Renal cortical epithelial cell (primary cell): ENCODE measurements at regions not wholly inside any gene's neighbourhood (a gene's known extent, or its start where the extent isn't known, plus 50 kb on each side); places are given as distances from the start of the nearest gene placed in this dataset.

Experiments
- DNase-seq: peaks from one replicate; pipeline ENCODE4 v3.0.0-alpha.2; 2011; ENCODE audit warnings: low read depth

DNA sequence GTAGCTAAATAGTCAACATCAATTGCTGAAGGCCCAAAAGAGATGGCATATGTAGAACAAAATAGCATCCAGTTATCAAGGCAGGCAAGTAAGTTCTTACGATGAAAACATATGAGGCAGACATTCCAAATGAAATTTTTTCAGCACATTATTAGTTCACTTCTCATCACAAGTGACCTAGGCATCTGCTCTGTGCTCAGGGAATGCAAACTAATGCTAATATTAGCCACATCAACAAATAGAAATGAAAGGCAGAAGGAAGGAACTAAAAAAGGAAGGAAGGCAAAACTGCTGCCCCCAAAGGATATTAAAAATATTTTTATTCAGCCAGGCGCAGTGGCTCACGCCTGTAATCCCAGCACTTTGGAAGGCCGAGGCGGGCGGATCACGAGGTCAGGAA is 51.2 kb upstream of the ROCK1 start:
- no peak for DNase-seq

DNA sequence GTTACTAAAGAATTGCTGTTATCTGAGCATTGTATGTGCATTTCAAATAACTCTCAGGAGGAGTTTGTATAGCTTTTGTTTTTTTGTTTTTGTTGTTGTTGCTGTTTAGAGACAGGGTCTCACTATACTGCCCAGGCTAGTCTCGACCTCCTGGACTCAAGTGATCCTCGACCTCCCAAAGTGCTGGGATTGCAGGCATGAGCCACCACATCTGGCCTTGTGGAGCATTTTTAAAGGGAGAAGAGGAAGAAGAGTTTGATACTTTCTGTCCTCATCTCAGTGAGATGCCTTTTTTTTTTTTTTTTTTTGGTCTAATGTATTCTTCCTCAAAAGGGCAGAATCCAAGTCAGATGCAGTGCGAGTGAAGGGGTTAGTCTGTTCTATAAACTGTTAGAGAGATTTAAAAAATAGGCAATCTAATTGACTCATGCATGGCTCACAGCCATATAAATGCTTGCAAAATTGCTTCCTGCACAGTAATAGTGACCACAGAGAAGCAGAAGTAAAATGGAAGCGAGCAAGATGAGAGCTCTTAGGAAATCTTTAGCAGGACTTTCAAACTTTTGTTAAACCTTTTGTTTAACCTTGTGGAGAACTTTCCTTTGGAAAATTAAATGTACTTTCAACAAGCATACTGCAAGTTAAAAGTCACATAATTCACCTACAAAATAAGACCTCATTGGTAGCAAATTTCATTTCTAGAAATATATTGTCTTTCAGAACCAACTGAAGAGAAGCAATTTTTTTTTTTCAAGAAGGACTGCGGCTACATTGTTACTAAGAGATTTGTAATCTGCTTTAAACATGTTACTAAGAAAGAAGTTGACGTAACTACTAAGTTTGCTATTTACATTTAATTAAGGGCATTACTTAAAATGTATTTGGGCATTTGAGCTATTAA is 52.3 kb upstream of the ROCK1 start:
- DNase-seq = peak; percentile 61

DNA sequence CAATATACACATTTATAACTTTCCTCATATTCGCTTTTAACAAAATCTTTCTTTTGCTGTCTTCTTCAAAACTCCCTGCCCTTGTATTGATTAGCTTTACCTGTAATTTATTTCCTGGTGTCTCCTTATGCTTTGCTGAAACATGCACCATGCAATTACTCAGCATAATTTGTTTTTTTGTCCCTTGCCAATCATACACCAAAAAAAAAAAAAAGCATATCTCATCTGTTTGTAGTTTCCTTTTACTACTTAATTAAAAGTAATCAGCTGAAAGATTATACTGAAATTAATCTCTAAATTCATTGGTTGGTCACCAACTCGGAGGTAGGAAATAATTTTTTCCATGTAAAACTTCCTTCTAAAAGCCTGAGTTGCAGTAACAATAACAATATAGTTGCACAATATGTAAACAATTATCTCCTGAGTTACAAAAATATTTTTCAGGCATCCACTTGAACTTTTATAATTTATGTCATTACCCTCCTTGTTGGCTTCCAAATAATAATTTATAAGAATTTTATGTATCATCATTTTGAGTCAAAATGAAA is 53.0 kb upstream of the ROCK1 start:
- no peak for DNase-seq

DNA sequence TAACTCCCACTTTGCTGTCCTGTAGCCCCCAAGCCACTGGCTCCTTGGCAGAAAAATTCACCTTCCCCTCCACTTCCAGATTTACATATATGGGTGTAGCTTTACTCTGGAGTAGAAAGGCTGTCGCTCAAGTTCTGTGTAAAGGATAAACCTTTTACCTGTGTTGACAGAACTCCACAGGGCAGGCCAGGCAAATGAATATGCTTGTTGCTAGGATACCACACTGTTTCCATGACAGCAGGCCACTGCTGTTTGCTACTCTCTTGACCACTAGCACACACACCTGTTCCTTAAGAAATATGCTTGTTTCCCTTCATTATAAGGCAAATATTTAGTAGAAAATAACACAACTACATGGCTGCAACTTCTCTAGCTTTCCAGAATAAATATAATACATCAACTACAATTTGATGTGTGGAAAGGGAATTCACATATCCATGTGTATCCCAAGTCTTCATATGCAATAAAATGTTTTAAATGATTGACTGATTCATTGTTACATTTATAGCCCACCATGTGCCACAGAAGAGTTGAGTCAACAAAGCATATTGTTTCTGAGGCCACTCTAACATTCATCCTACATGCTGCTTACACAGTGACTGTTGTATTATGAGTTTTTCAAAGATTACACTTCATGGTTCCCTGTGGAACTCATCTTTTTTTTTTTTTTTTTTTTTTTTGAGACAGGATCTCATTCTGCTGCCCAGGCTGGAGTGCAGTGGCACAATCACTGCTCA is 56.2 kb upstream of the ROCK1 start:
- DNase-seq = peak; percentile 52

DNA sequence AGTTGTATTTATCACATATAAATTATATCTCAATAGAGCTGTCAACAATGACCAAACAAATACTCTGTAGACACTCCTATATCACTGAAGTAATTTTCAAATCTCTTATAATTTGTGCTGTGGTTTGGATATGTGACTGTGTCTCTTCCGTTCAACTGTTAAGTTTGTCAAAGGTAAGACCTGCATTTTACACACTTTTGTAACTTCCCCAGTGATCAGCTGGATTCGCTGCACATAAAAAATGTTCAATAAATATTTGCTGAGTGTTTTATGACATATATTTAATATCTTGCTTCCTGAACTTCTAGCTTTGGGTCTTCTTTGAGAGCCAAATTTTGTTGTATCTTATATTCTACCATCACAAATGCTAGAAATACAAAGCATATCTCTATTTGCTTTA is 57.3 kb upstream of the ROCK1 start:
- no peak for DNase-seq

DNA sequence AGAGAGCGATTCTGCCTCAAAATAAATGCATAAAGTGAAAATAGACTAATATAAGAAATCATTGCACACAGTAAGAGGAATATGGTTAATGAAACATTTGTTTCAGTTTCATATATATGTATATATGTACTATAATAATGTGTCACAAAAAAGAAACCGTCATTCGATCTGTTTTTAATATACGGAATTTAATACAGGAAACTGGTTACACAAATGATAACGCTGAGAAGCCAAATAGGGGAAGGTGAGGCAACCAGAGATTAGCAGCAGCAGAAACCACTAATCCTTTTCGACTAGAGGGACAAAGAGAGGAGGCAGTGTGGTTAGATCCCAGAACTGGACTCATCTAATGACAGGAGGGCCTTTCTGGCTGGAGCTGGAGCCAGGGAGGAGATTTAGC is 64.2 kb upstream of the GREB1L start:
- DNase-seq = no peak

DNA sequence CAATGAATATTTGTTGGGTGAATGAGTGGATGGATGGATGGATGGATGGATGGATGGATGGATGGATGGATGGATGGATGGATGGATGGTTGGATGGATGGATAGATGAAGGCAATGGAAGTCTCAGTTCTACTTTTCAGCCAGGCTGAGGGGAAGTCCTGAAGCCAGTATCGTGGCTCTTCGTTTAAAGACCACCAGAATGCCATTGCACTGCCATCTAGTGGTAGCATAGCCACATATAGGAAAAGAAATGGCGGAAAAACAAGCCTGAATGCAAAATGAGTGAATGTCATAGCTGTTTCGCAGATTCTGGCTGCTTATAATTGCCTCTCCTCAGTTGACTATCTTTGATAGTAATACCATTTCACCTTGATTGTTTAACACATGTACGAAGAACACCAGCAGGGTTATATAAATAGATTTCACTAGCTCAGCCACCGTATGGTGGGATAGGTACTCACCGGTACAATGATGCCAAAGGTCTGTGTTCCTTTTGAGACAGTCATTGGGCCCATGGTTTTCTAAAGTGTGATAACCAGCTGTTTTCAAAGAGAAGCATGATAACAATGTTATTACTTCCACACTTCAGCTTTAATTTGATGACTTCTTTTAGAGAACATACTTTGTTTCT is 62.3 kb upstream of the GREB1L start:
- DNase-seq = peak; percentile 50

DNA sequence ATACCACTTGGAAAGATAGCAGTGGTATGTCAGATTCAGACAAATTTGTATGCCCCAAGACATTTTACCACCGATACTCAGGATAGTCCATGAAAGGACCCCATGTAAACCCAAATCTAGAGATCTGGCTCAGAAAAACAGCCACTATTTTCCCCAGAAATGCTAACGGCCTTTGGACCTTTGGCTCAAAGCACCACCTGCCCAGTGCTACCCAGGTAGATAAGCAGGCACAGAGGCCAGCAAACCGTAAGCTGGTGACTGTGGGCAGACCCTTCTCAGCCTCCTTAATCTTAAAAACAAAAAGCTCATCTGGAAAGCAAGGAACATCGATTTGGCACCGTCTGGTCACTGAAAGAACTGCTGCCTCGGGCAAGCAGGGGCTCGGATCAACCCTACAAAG is 61.4 kb upstream of the GREB1L start:
- DNase-seq = no peak

- DNase-seq = no peak
These were observed 60.3 kb upstream of the GREB1L start for GRCh38 chr18:21181766-21182165.

GRCh38 chr18:21183670-21184069 is 58.4 kb upstream of the GREB1L start:
- DNase-seq = peak; percentile 24

DNA sequence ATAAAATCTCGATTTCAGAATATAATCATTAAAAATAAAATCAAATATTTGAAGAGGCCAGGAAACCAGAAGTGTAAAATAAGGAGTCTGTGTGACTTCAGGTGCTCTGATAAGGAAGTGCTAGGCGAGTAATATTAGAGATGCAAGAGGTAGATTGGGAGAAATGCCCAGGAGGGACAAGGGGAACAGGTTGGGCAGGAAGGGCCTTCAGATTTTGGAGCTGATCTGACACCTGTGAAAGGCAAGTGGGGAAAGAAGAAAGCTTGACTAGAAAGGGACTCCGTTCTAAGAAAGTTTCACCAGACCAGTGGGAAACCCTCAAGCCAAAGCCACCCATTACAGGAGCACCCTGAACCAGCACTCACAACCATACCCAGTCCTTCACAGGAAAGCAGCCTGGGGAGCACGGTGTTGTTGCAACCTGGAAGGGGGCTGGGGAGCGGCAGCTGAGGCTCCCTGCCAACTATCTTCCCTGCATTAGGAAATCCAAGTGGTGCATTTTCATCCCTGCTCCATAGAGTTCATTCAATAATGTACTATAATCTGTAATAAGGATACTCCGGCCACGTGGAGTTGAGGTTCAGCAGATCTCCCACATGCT is 57.5 kb upstream of the GREB1L start:
- no peak for DNase-seq

- no peak for DNase-seq
These were observed 54.1 kb upstream of the GREB1L start for GRCh38 chr18:21187886-21188285.

DNA sequence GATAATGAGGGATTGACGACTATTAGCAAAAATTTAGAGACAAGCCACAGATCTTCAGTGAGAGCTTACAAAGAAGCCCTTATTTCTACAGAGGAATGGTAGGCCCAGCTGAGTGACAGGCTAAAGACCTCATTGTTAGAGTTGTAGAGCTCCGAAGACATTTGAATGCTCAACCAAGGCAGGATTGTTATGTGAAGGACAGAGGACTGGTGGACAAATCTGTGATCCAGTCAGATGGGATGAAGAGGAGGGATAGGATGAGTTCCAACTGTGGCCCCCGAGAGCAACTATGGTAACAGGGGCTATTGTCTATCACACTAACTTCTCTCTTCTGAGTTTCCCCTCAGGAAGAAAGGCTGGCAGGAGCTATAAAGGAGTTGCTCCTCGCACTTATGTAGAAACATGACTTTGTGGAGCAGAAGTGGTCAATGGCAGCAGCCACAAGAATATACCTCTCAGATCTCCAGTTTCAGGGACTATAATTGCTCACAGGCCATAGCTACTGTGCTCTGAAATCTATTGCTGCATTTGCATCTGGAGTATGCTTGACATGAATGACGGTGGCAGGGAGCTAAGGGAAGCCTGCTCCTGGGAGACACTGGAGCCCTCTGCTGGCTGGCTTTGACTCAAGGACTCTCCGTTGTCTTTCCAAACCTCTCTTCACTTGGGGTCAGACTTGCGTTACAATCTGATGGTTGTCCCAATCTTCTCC is 50.3 kb upstream of the GREB1L start:
- peak; percentile 45 for DNase-seq
